WTC11 (cell line): ENCODE measurements at regions not wholly inside any gene's neighbourhood (a gene's known extent, or its start where the extent isn't known, plus 50 kb on each side); places are given as distances from the start of the nearest gene placed in this dataset.

Experiments used
- NR1H2 ChIP-seq: sonication (generic); formaldehyde crosslinking; IDR thresholded peaks from 2 replicates; pipeline ENCODE4 v1.9.0; 2021; ENCODE audit warnings: mild to moderate bottlenecking, moderate library complexity, missing genetic modification reagents
- PRDM15 ChIP-seq: sonication (generic); formaldehyde crosslinking; IDR thresholded peaks from 2 replicates; pipeline ENCODE4 v1.8.0; 2022; ENCODE audit warnings: missing genetic modification reagents
- ZNF512 ChIP-seq: sonication (generic); formaldehyde crosslinking; IDR thresholded peaks from 2 replicates; pipeline ENCODE4 v1.8.1; 2022; ENCODE audit warnings: missing genetic modification reagents, borderline replicate concordance
- ZNF671 ChIP-seq: fragments of 250-450 bp; sonication (Bioruptor Pico); IDR thresholded peaks from 2 replicates; pipeline ENCODE4 v1.8.0; 2021; ENCODE audit warnings: mild to moderate bottlenecking
- TF ChIP-seq, protein P1 (sequence below): sonication (generic); formaldehyde crosslinking; conservative IDR thresholded peaks from 2 replicates; pipeline ENCODE4 v1.8.1; 2022; ENCODE audit warnings: mild to moderate bottlenecking, missing genetic modification reagents
- TF ChIP-seq, protein P2 (sequence below): fragments of 200-600 bp; IDR thresholded peaks from 2 replicates; pipeline ENCODE4 v1.8.0; 2022; ENCODE audit warnings: antibody characterized with exemption
- TF ChIP-seq, protein P3 (sequence below): sonication (generic); formaldehyde crosslinking; IDR thresholded peaks from 2 replicates; pipeline ENCODE4 v1.8.0; 2022; ENCODE audit warnings: mild to moderate bottlenecking, missing genetic modification reagents

- TF ChIP-seq, protein P1, sequence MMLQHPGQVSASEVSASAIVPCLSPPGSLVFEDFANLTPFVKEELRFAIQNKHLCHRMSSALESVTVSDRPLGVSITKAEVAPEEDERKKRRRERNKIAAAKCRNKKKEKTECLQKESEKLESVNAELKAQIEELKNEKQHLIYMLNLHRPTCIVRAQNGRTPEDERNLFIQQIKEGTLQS (CRISPR knock-in tag), result no peak
- TF ChIP-seq PRDM15 (CRISPR knock-in tag) (no peak), NR1H2 (CRISPR knock-in tag) (no peak), ZNF671 (CRISPR knock-in tag) (no peak), ZNF512 (CRISPR knock-in tag) (no peak)
- TF ChIP-seq, protein P2, sequence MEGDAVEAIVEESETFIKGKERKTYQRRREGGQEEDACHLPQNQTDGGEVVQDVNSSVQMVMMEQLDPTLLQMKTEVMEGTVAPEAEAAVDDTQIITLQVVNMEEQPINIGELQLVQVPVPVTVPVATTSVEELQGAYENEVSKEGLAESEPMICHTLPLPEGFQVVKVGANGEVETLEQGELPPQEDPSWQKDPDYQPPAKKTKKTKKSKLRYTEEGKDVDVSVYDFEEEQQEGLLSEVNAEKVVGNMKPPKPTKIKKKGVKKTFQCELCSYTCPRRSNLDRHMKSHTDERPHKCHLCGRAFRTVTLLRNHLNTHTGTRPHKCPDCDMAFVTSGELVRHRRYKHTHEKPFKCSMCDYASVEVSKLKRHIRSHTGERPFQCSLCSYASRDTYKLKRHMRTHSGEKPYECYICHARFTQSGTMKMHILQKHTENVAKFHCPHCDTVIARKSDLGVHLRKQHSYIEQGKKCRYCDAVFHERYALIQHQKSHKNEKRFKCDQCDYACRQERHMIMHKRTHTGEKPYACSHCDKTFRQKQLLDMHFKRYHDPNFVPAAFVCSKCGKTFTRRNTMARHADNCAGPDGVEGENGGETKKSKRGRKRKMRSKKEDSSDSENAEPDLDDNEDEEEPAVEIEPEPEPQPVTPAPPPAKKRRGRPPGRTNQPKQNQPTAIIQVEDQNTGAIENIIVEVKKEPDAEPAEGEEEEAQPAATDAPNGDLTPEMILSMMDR, result no peak
- TF ChIP-seq, protein P3, sequence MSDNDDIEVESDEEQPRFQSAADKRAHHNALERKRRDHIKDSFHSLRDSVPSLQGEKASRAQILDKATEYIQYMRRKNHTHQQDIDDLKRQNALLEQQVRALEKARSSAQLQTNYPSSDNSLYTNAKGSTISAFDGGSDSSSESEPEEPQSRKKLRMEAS (CRISPR knock-in tag), result no peak
These were observed 549.0 kb upstream of the NUDT12 start for GRCh38 chr5:104111632-104112031.
